Neural progenitor cell (in vitro differentiated cells): ENCODE measurements at regions not wholly inside any gene's neighbourhood (a gene's known extent, or its start where the extent isn't known, plus 50 kb on each side); places are given as distances from the start of the nearest gene placed in this dataset.

Source experiments
- DNase-seq: peaks from one replicate; pipeline ENCODE4 v3.0.0-alpha.2; 2016; ENCODE audit warnings: low spot score
- H2AFZ ChIP-seq: fragments of 200-600 bp; sonication (generic); replicated peaks from 2 replicates; pipeline ENCODE4 v1.6.1; 2016; ENCODE audit warnings: antibody characterized with exemption
- H3F3A ChIP-seq: fragments of 200-600 bp; sonication (generic); 2 replicates; pipeline ENCODE4 v1.6.1; 2016; ENCODE audit warnings: antibody characterized with exemption, low read depth
- H3K27ac ChIP-seq: fragments of 200-600 bp; sonication (generic); 2 replicates; pipeline ENCODE4 v1.5.1; 2016; ENCODE audit warnings: mild to moderate bottlenecking
- H3K27me3 ChIP-seq: fragments of 200-600 bp; sonication (generic); 2 replicates; pipeline ENCODE4 v1.6.1; 2016; ENCODE audit warnings: mild to moderate bottlenecking, moderate library complexity
- H3K36me3 ChIP-seq: fragments of 200-600 bp; sonication (generic); 2 replicates; pipeline ENCODE4 v1.5.1; 2016
- H3K4me1 ChIP-seq: fragments of 200-600 bp; sonication (generic); 2 replicates; pipeline ENCODE4 v1.6.1; 2016; ENCODE audit warnings: mixed run types
- H3K4me2 ChIP-seq: fragments of 200-600 bp; sonication (generic); 2 replicates; pipeline ENCODE4 v1.6.1; 2016
- H3K4me3 ChIP-seq: fragments of 200-600 bp; sonication (generic); 2 replicates; pipeline ENCODE4 v1.5.1; 2016
- H3K79me2 ChIP-seq: fragments of 200-600 bp; sonication (generic); 2 replicates; pipeline ENCODE4 v1.6.1; 2016; ENCODE audit warnings: low read depth
- H3K9ac ChIP-seq: fragments of 200-600 bp; sonication (generic); 2 replicates; pipeline ENCODE4 v1.6.1; 2016
- H3K9me3 ChIP-seq: fragments of 200-600 bp; sonication (generic); 2 replicates; pipeline ENCODE4 v1.5.1; 2016; ENCODE audit warnings: low read depth
- H4K20me1 ChIP-seq: fragments of 200-600 bp; sonication (generic); 2 replicates; pipeline ENCODE4 v1.6.1; 2016; ENCODE audit warnings: low read depth
- H3K27ac Mint-ChIP-seq: 3 replicates; pipeline ENCODE4 v1.8.0; 2021; ENCODE audit warnings: mixed read lengths
- H3K27me3 Mint-ChIP-seq: 2 replicates; pipeline ENCODE4 v1.8.0; 2022; ENCODE audit warnings: low read depth, mild to moderate bottlenecking, inconsistent platforms, moderate library complexity, mixed read lengths; ENCODE audit not compliant: insufficient read depth
- H3K36me3 Mint-ChIP-seq: 3 replicates; pipeline ENCODE4 v1.8.0; 2021; ENCODE audit warnings: mixed read lengths
- H3K4me1 Mint-ChIP-seq: 3 replicates; pipeline ENCODE4 v1.8.0; 2021; ENCODE audit warnings: mixed read lengths
- H3K4me3 Mint-ChIP-seq: 3 replicates; pipeline ENCODE4 v1.8.0; 2021; ENCODE audit warnings: mild to moderate bottlenecking, moderate library complexity, mixed read lengths
- H3K9me3 Mint-ChIP-seq: 3 replicates; pipeline ENCODE4 v1.8.0; 2020; ENCODE audit warnings: mixed read lengths
- CTCF ChIP-seq: fragments of 200-600 bp; sonication (generic); IDR thresholded peaks from 2 replicates; pipeline ENCODE4 v1.5.1; 2017; ENCODE audit warnings: antibody characterized with exemption, mild to moderate bottlenecking
- EZH2 ChIP-seq: fragments of 200-600 bp; sonication (generic); IDR thresholded peaks from 2 replicates; pipeline ENCODE4 v1.6.1; 2017; ENCODE audit warnings: antibody characterized with exemption, mild to moderate bottlenecking, moderate library complexity
- EZH2phosphoT487 ChIP-seq: fragments of 200-600 bp; sonication (generic); IDR thresholded peaks from 2 replicates; pipeline ENCODE4 v1.6.1; 2017; ENCODE audit warnings: antibody characterized with exemption

GRCh38 chr9:107896544-107896943 is 407.0 kb upstream of the KLF4 start:
- Histone ChIP-seq H3K4me2 (no peak overlapping the region), H3F3A (no peaks in the 10 kb centered on the region), H3K79me2 (no peaks in the 10 kb centered on the region), H3K9me3 (no peaks in the 10 kb centered on the region), H4K20me1 (no peaks in the 10 kb centered on the region), H2AFZ (no peak overlapping the region), H3K27ac (no peak overlapping the region), H3K4me3 (no peak overlapping the region), H3K36me3 (no peaks in the 10 kb centered on the region), H3K4me1 (no peaks in the 10 kb centered on the region), H3K9ac (no peak overlapping the region), H3K27me3 (no peaks in the 10 kb centered on the region)
- Mint-ChIP-seq H3K4me1 (no peaks in the 10 kb centered on the region), H3K9me3 (no peaks in the 10 kb centered on the region), H3K27ac (no peak overlapping the region), H3K27me3 (peaks cover 2% of the 10 kb centered on the region), H3K36me3 (no peaks in the 10 kb centered on the region), H3K4me3 (no peak overlapping the region)
- TF ChIP-seq CTCF (no peak), EZH2phosphoT487 (no peak), EZH2 (no peak)
- DNase-seq = no peak

GRCh38 chr9:107895501-107896001 is 406.0 kb upstream of the KLF4 start:
- Histone ChIP-seq H3K4me3 (no peak overlapping the region), H3K79me2 (no peaks in the 10 kb centered on the region), H3K27me3 (no peaks in the 10 kb centered on the region), H3K27ac (no peak overlapping the region), H3K4me1 (no peaks in the 10 kb centered on the region), H2AFZ (no peak overlapping the region), H3K9ac (no peak overlapping the region), H3K9me3 (no peaks in the 10 kb centered on the region), H3F3A (no peaks in the 10 kb centered on the region), H3K4me2 (no peak overlapping the region), H4K20me1 (no peaks in the 10 kb centered on the region), H3K36me3 (no peaks in the 10 kb centered on the region)
- peaks cover 2% of the 10 kb centered on the region for H3K27me3 Mint-ChIP-seq
- DNase-seq = no peak
- H3K4me3 Mint-ChIP-seq = no peak overlapping the region
- TF ChIP-seq CTCF (no peak), EZH2 (no peak), EZH2phosphoT487 (no peak)
- no peak overlapping the region for H3K27ac Mint-ChIP-seq
- H3K9me3 Mint-ChIP-seq = no peaks in the 10 kb centered on the region
- H3K36me3 Mint-ChIP-seq = no peaks in the 10 kb centered on the region
- no peaks in the 10 kb centered on the region for H3K4me1 Mint-ChIP-seq

GRCh38 chr9:107894572-107895261 is 405.1 kb upstream of the KLF4 start:
- H3K9me3 Mint-ChIP-seq = no peaks in the 10 kb centered on the region
- Histone ChIP-seq H4K20me1 (no peaks in the 10 kb centered on the region), H3K79me2 (no peaks in the 10 kb centered on the region), H3K9me3 (no peaks in the 10 kb centered on the region), H3K36me3 (no peaks in the 10 kb centered on the region), H3K4me3 (no peak overlapping the region), H3K27me3 (no peaks in the 10 kb centered on the region), H3K4me2 (no peak overlapping the region), H3F3A (no peaks in the 10 kb centered on the region), H2AFZ (no peak overlapping the region), H3K9ac (no peak overlapping the region), H3K4me1 (no peaks in the 10 kb centered on the region), H3K27ac (no peak overlapping the region)
- no peaks in the 10 kb centered on the region for H3K36me3 Mint-ChIP-seq
- peaks cover under 1% of the 10 kb centered on the region for H3K27me3 Mint-ChIP-seq
- DNase-seq = no peak
- H3K4me3 Mint-ChIP-seq = no peak overlapping the region
- H3K4me1 Mint-ChIP-seq = no peaks in the 10 kb centered on the region
- H3K27ac Mint-ChIP-seq = no peak overlapping the region
- TF ChIP-seq CTCF = no peak
- no peak for TF ChIP-seq EZH2
- no peak for TF ChIP-seq EZH2phosphoT487
